Breast epithelium (tissue), 3 donors: ENCODE measurements at regions not wholly inside any gene's neighbourhood (a gene's known extent, or its start where the extent isn't known, plus 50 kb on each side); places are given as distances from the start of the nearest gene placed in this dataset.
"Not testable (repeated sequence)": the region's sequence is repeated elsewhere in the genome, so short reads cannot be mapped to it uniquely, and the experiment has no call there.

Source experiments
- POLR2A ChIP-seq: fragments of 450-650 bp; IDR thresholded peaks from one replicate; pipeline ENCODE4 v1.6.1; 2016; ENCODE audit warnings: antibody characterized with exemption, mild to moderate bottlenecking, moderate library complexity
- TF ChIP-seq, protein P1 (sequence below), 3 donors: fragments of 450-650 bp; IDR thresholded peaks; one replicate each; pipeline ENCODE4 v1.5.1; 2016 to 2017; ENCODE audit warnings: antibody characterized with exemption in 3 of 3, mild to moderate bottlenecking in 3 of 3, moderate library complexity in 3 of 3

DNA sequence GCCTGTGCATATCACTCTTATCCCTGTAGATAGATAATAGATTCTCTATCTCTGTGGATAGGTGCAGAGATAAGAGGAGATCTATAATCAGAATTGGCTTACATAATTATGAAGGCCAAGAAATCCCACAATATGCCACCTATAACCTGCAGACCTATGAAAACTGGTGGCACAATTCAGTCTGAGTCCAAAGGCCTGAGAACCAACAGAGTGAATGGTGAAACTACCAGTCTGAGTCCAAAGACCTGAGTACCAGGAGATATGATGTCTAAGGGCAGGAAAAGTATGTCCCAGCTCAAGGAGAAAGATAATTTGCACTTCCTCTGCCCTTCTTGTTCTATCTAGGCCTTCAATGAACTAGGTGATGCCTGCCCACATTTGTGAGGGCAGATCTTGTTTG lies 54.6 kb upstream of the GOLGA8O start:
- not testable (repeated sequence) for TF ChIP-seq POLR2A
- TF ChIP-seq, protein P1, sequence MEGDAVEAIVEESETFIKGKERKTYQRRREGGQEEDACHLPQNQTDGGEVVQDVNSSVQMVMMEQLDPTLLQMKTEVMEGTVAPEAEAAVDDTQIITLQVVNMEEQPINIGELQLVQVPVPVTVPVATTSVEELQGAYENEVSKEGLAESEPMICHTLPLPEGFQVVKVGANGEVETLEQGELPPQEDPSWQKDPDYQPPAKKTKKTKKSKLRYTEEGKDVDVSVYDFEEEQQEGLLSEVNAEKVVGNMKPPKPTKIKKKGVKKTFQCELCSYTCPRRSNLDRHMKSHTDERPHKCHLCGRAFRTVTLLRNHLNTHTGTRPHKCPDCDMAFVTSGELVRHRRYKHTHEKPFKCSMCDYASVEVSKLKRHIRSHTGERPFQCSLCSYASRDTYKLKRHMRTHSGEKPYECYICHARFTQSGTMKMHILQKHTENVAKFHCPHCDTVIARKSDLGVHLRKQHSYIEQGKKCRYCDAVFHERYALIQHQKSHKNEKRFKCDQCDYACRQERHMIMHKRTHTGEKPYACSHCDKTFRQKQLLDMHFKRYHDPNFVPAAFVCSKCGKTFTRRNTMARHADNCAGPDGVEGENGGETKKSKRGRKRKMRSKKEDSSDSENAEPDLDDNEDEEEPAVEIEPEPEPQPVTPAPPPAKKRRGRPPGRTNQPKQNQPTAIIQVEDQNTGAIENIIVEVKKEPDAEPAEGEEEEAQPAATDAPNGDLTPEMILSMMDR (IDR thresholded peaks at IDR 0.05), result not testable (repeated sequence)
